Pons (tissue), 1 donor: ENCODE measurements at regions not wholly inside any gene's neighbourhood (a gene's known extent, or its start where the extent isn't known, plus 50 kb on each side); places are given as distances from the start of the nearest gene placed in this dataset.
A peak's percentile ranks its signal among the peaks of the same experiment; 100 is the strongest.
"Not testable (repeated sequence)": the region's sequence is repeated elsewhere in the genome, so short reads cannot be mapped to it uniquely, and the experiment has no call there.

Experiments used
- DNase-seq: peaks from one replicate; pipeline ENCODE4 v3.0.0-alpha.2; 2016; ENCODE audit warnings: low spot score

- DNase-seq: no peak
These were observed 1159.5 kb downstream of the TBC1D22A start for GRCh38 chr22:47921906-47922305.

- no peak for DNase-seq
These were observed 1158.0 kb downstream of the TBC1D22A start for GRCh38 chr22:47920380-47920959.

GRCh38 chr22:47919893-47920292 is 1157.4 kb downstream of the TBC1D22A start:
- no peak for DNase-seq

GRCh38 chr22:47919001-47919441 is 1156.6 kb downstream of the TBC1D22A start:
- DNase-seq: peak; percentile 48

GRCh38 chr22:47918276-47918921 is 1155.9 kb downstream of the TBC1D22A start:
- DNase-seq: peak; percentile 1

GRCh38 chr22:47914481-47915097 is 1152.1 kb downstream of the TBC1D22A start:
- no peak for DNase-seq

- DNase-seq: no peak
These were observed 1140.3 kb downstream of the TBC1D22A start for GRCh38 chr22:47902646-47903180.

GRCh38 chr22:47901911-47902310 is 1139.5 kb downstream of the TBC1D22A start:
- DNase-seq: no peak

GRCh38 chr22:47899894-47900293 is 1137.4 kb downstream of the TBC1D22A start:
- no peak for DNase-seq

- no peak for DNase-seq
These were observed 1136.5 kb downstream of the TBC1D22A start for GRCh38 chr22:47898946-47899345.

GRCh38 chr22:47891609-47892008 is 1129.2 kb downstream of the TBC1D22A start:
- DNase-seq: no peak

- DNase-seq: no peak
These were observed 1126.4 kb downstream of the TBC1D22A start for GRCh38 chr22:47888817-47889216.

- no peak for DNase-seq
These were observed 1122.3 kb downstream of the TBC1D22A start for GRCh38 chr22:47884775-47885174.

GRCh38 chr22:47884200-47884599 is 1121.8 kb downstream of the TBC1D22A start:
- DNase-seq: no peak

- DNase-seq: no peak
These were observed 1121.3 kb downstream of the TBC1D22A start for GRCh38 chr22:47883757-47884156.

GRCh38 chr22:47879346-47879745 is 1116.9 kb downstream of the TBC1D22A start:
- no peak for DNase-seq

- no peak for DNase-seq
These were observed 1116.0 kb downstream of the TBC1D22A start for GRCh38 chr22:47878460-47878859.

GRCh38 chr22:47872761-47873535 is 1110.5 kb downstream of the TBC1D22A start:
- DNase-seq: no peak

GRCh38 chr22:47865626-47866025 is 1103.2 kb downstream of the TBC1D22A start:
- DNase-seq: no peak

GRCh38 chr22:47862394-47862793 is 1099.9 kb downstream of the TBC1D22A start:
- no peak for DNase-seq

GRCh38 chr22:47860907-47861306 is 1098.5 kb downstream of the TBC1D22A start:
- not testable (repeated sequence) for DNase-seq

GRCh38 chr22:47859881-47860525 is 1097.6 kb downstream of the TBC1D22A start:
- no peak for DNase-seq
